ENCODE measurements at regions not wholly inside any gene's neighbourhood (a gene's known extent, or its start where the extent isn't known, plus 50 kb on each side); places are given as distances from the start of the nearest gene placed in this dataset.

DNA sequence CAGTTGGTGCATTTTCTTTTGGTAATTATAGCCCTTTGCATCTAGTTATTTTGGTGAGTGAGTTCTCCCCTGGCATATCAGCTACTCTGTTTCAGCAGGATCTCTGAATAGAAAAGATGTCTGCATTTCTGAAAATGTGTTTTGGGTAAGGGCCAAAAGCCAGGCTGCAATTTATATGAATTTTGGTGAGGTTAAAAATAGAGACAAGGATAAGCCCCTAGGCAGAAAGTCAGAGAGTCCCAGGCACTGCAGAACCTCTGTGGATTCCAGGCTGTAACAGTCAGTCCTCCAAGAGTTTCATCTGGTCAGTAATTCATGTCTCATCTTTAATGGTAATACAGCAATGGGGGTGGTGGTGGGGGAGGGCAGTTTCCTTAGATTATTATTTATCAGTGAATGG, 53.0 kb downstream of the HDGFL1 start:
- TF ChIP-seq POLR2A (IDR thresholded peaks at IDR 0.05): no peak
- TF ChIP-seq, protein P1, sequence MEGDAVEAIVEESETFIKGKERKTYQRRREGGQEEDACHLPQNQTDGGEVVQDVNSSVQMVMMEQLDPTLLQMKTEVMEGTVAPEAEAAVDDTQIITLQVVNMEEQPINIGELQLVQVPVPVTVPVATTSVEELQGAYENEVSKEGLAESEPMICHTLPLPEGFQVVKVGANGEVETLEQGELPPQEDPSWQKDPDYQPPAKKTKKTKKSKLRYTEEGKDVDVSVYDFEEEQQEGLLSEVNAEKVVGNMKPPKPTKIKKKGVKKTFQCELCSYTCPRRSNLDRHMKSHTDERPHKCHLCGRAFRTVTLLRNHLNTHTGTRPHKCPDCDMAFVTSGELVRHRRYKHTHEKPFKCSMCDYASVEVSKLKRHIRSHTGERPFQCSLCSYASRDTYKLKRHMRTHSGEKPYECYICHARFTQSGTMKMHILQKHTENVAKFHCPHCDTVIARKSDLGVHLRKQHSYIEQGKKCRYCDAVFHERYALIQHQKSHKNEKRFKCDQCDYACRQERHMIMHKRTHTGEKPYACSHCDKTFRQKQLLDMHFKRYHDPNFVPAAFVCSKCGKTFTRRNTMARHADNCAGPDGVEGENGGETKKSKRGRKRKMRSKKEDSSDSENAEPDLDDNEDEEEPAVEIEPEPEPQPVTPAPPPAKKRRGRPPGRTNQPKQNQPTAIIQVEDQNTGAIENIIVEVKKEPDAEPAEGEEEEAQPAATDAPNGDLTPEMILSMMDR (IDR thresholded peaks at IDR 0.05): no peak

Measured in right lobe of liver (tissue), 4 donors.